ENCODE measurements at regions not wholly inside any gene's neighbourhood (a gene's known extent, or its start where the extent isn't known, plus 50 kb on each side); places are given as distances from the start of the nearest gene placed in this dataset.

- TF ChIP-seq CTCF (IDR thresholded peaks at IDR 0.05 in 2 of 3, conservative IDR thresholded peaks at IDR 0.05 in 1 of 3; ENCODE audit: control insufficient read depth in 2 of 3, extremely low read depth in 1 of 3, insufficient read depth in 1 of 3, low read depth in 3 of 3, low read length in 3 of 3) (no peak), EZH2 (IDR thresholded peaks at IDR 0.05; ENCODE audit: borderline replicate concordance, control insufficient read depth, low read depth, low read length) (no peak), FOXK2 (IDR thresholded peaks at IDR 0.05) (no peak), POLR2A (IDR thresholded peaks at IDR 0.05; ENCODE audit: low read depth, low read length) (no peak), JUNB (IDR thresholded peaks at IDR 0.05) (no peak), POLR2AphosphoS5 (IDR thresholded peaks at IDR 0.05; ENCODE audit: low read length) (no peak)
These were observed 120.1 kb downstream of the MFAP3L start for GRCh38 chr4:169906104-169906503.

All from GM12878 (cell line).